Neuronal stem cell (in vitro differentiated cells): ENCODE measurements at regions not wholly inside any gene's neighbourhood (a gene's known extent, or its start where the extent isn't known, plus 50 kb on each side); places are given as distances from the start of the nearest gene placed in this dataset.
"Not testable (repeated sequence)": the region's sequence is repeated elsewhere in the genome, so short reads cannot be mapped to it uniquely, and the experiment has no call there.

Experiments used
- DNase-seq: peaks from one replicate; pipeline ENCODE4 v3.0.0-alpha.2; 2013; ENCODE audit warnings: low spot score
- H2AFZ ChIP-seq: one replicate; pipeline ENCODE4 v1.6.1; 2013; ENCODE audit warnings: mild to moderate bottlenecking, low read length, inconsistent platforms
- H2AK5ac ChIP-seq: 2 replicates; pipeline ENCODE4 v1.6.1; 2013; ENCODE audit warnings: low read depth, mild to moderate bottlenecking, inconsistent platforms, low read length, moderate library complexity, mixed read lengths
- H2BK120ac ChIP-seq: 2 replicates; pipeline ENCODE4 v1.6.1; 2013; ENCODE audit warnings: low read depth, mild to moderate bottlenecking, inconsistent platforms, low read length, moderate library complexity, mixed read lengths
- H2BK12ac ChIP-seq: one replicate; pipeline ENCODE4 v1.6.1; 2013; ENCODE audit warnings: low read length, inconsistent platforms
- H2BK15ac ChIP-seq: 2 replicates; pipeline ENCODE4 v1.6.1; 2013; ENCODE audit warnings: mild to moderate bottlenecking, low read length, inconsistent platforms, mixed read lengths
- H2BK5ac ChIP-seq: one replicate; pipeline ENCODE4 v1.6.1; 2013; ENCODE audit warnings: inconsistent platforms, mild to moderate bottlenecking, low read length, moderate library complexity
- H3K14ac ChIP-seq: one replicate; pipeline ENCODE4 v1.6.1; 2013; ENCODE audit warnings: low read length, inconsistent platforms
- H3K18ac ChIP-seq: 2 replicates; pipeline ENCODE4 v1.6.1; 2013; ENCODE audit warnings: low read length, inconsistent platforms
- H3K23ac ChIP-seq: 2 replicates; pipeline ENCODE4 v1.6.1; 2013; ENCODE audit warnings: low read depth, mild to moderate bottlenecking, mixed read lengths, low read length, inconsistent platforms; ENCODE audit not compliant: poor library complexity
- H3K27ac ChIP-seq: replicated peaks from 3 replicates; pipeline ENCODE4 v1.5.1; 2013; ENCODE audit warnings: low read length, inconsistent platforms
- H3K27me3 ChIP-seq, 3 experiments: 2 replicates each; pipeline ENCODE4 v1.6.1; 2013; ENCODE audit warnings: low read length in 3 of 3, mild to moderate bottlenecking in 2 of 3, inconsistent platforms in 1 of 3, low read depth in 1 of 3, mixed read lengths in 1 of 3, moderate library complexity in 1 of 3; ENCODE audit not compliant: control insufficient read depth in 3 of 3, insufficient read depth in 3 of 3
- H3K36me3 ChIP-seq, 2 donors: replicated peaks in 1 of 2; 2 replicates each; pipeline ENCODE4 v1.6.1; 2013; ENCODE audit warnings: low read length in 2 of 2; ENCODE audit not compliant: control insufficient read depth in 2 of 2, insufficient read depth in 2 of 2
- H3K4ac ChIP-seq: 2 replicates; pipeline ENCODE4 v1.6.1; 2013; ENCODE audit warnings: inconsistent platforms, mild to moderate bottlenecking, low read length, moderate library complexity
- H3K4me1 ChIP-seq, 2 donors: 1 replicate in 1 of 2; 2 replicates in 1 of 2; pipeline ENCODE4 v1.6.1; 2013; ENCODE audit warnings: low read length in 2 of 2, low read depth in 1 of 2; ENCODE audit not compliant: control insufficient read depth in 2 of 2, insufficient read depth in 1 of 2
- H3K4me2 ChIP-seq: one replicate; pipeline ENCODE4 v1.6.1; 2013; ENCODE audit warnings: mild to moderate bottlenecking, low read length, inconsistent platforms; ENCODE audit not compliant: insufficient read depth, poor library complexity, severe bottlenecking
- H3K4me3 ChIP-seq, 2 donors: 2 replicates each; pipeline ENCODE4 v1.5.1; 2013; ENCODE audit warnings: low read length in 2 of 2, mild to moderate bottlenecking in 2 of 2, inconsistent platforms in 1 of 2, moderate library complexity in 1 of 2
- H3K79me1 ChIP-seq: one replicate; pipeline ENCODE4 v1.6.1; 2013; ENCODE audit warnings: low read depth, mild to moderate bottlenecking, inconsistent platforms, low read length, moderate library complexity
- H3K9ac ChIP-seq: one replicate; pipeline ENCODE4 v1.6.1; 2013; ENCODE audit warnings: mild to moderate bottlenecking, low read depth, low read length, inconsistent platforms; ENCODE audit not compliant: poor library complexity
- H3K9me3 ChIP-seq, 2 donors: replicated peaks in 1 of 2; 2 replicates each; pipeline versions ENCODE3 to v1.6.1; 2013; ENCODE audit warnings: low read length in 2 of 2, mild to moderate bottlenecking in 2 of 2, inconsistent platforms in 1 of 2, low read depth in 1 of 2, mixed read lengths in 1 of 2, moderate library complexity in 1 of 2; ENCODE audit not compliant: control insufficient read depth in 2 of 2, insufficient read depth in 1 of 2
- H4K8ac ChIP-seq: one replicate; pipeline ENCODE4 v1.6.1; 2013; ENCODE audit warnings: low read depth, mild to moderate bottlenecking, inconsistent platforms, low read length, moderate library complexity
- H4K91ac ChIP-seq: one replicate; pipeline ENCODE4 v1.6.1; 2013; ENCODE audit warnings: low read length, low read depth, mild to moderate bottlenecking, inconsistent platforms; ENCODE audit not compliant: poor library complexity
- WGBS, 2 donors: extraction: QIAGEN DNeasy Blood & Tissue Kit; methylation state at CpG; one replicate each; pipeline ENCODE4 v1.1.7; 2013; ENCODE audit warnings: missing lambda C conversion rate in 2 of 2, mixed read lengths in 1 of 2; ENCODE audit not compliant: insufficient read length in 2 of 2, insufficient replicate concordance in 1 of 2; ENCODE audit errors: extremely low coverage in 2 of 2; 5-methylcytosine and 5-hydroxymethylcytosine counted together

DNA sequence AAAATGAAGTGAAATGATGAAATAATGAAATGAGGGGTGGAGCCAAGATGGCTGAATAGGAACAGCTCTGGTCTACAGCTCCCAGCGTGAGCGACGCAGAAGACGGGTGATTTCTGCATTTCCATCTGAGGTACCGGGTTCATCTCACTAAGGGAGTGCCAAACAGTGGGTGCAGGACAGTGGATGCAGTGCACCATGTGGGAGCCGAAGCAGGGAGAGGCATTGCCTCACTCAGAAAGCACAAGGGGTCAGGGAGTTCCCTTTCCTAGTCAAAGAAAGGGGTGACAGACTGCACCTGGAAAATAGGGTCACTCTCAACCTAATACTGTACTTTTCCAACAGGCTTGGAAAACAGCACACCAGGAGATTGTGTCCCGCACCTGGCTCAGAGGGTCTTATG lies 2755.4 kb downstream of the RPIA start:
- WGBS, 2 donors: no CpG with 5 or more reads among the region's 7 CpGs
- H3K79me1 ChIP-seq, H3K18ac ChIP-seq, H3K4me3 ChIP-seq, H2AFZ ChIP-seq, H3K9ac ChIP-seq, H2BK120ac ChIP-seq, H2BK15ac ChIP-seq, H2BK5ac ChIP-seq, H3K4me1 ChIP-seq, H2BK12ac ChIP-seq, H3K4me2 ChIP-seq, H4K91ac ChIP-seq, H3K14ac ChIP-seq, DNase-seq, H3K27ac ChIP-seq, H3K36me3 ChIP-seq, H3K9me3 ChIP-seq, H4K8ac ChIP-seq, H3K4ac ChIP-seq, H2AK5ac ChIP-seq, H3K23ac ChIP-seq: not testable (repeated sequence)
- H3K27me3 ChIP-seq: peaks cover 0 to 14% (median 6%) of the 10 kb centered on the region in 3 experiments

DNA sequence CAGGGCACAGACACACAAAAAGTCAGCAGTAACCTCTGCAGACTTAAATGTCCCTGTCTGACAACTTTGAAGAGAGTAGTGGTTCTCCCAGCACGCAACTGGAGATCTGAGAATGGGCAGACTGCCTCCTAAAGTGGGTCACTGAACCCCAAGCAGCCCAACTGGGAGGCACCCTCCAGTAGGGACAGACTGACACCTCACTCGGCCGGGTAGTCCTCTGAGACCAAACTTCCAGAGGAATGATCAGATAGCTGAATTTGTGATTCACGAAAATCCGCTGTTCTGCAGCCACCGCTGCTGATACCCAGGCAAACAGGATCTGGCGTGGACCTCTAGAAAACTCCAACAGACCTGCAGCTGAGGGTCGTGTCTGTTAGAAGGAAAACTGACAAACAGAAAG lies 2756.0 kb downstream of the RPIA start:
- H2BK5ac ChIP-seq, H3K9me3 ChIP-seq, H3K36me3 ChIP-seq: not testable (repeated sequence)

DNA sequence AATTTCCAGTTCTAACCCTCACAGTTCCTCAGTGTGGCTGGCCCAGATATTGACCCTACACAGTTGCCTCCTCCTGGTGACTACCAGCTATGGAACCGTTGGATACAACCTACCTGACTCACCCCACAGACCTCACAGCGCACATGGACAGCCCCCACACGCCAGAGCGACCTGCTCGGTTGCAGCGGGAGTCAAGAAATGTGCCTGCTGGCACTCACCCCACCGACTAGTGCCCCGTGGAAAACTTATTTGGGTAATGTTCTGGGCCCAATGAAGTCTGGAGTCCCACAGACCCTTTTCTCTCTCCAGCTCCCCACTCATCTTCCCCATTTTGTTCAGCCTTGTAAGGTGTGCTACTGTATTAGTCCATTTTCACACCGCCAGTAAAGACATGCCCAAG lies 2770.8 kb downstream of the RPIA start:
- WGBS, 2 donors: no CpG with 5 or more reads among the region's 9 CpGs
- H3K4me1 ChIP-seq: not testable (repeated sequence)

More for the DNA sequence above, 2756.0 kb downstream of the RPIA start:
- not testable (repeated sequence) for H2AK5ac ChIP-seq, H2BK15ac ChIP-seq, H3K27ac ChIP-seq, H3K23ac ChIP-seq, H3K27me3 ChIP-seq, H3K9ac ChIP-seq, H2BK12ac ChIP-seq, H3K79me1 ChIP-seq, H3K14ac ChIP-seq, H4K8ac ChIP-seq, H3K4me2 ChIP-seq, H3K4me3 ChIP-seq, H3K18ac ChIP-seq, H2AFZ ChIP-seq, DNase-seq, H4K91ac ChIP-seq, H3K4me1 ChIP-seq, H3K4ac ChIP-seq, H2BK120ac ChIP-seq
- WGBS, 2 donors: no CpG with 5 or more reads among the region's 8 CpGs

DNA sequence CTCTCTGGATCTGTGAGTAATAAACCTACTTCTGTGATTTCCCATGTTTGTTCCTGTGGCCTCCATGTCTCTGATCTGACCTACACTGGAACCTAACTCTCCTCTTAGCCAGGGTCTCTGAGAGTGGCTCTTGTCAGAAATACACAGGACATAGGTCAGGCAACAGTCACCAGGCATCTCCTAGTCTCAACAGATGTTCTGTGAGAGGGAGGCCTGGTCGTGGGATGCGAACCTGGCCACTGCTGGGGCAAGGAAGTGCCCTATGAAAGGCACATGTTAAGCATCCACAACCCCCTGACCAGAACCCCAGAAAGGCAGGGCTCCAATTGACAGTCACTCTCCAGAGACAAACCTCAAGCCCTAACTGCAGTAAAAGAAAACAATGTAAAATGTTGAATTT lies 2771.5 kb downstream of the RPIA start:
- not testable (repeated sequence) for DNase-seq, H3K4me2 ChIP-seq, H4K91ac ChIP-seq, H2BK12ac ChIP-seq, H4K8ac ChIP-seq, H3K79me1 ChIP-seq, H2BK120ac ChIP-seq, H3K27me3 ChIP-seq, H2AFZ ChIP-seq, H3K4ac ChIP-seq, H3K9me3 ChIP-seq, H3K23ac ChIP-seq, H3K14ac ChIP-seq, H3K9ac ChIP-seq, H2BK15ac ChIP-seq, H3K4me3 ChIP-seq, H3K36me3 ChIP-seq, H2BK5ac ChIP-seq, H3K18ac ChIP-seq, H3K27ac ChIP-seq, H3K4me1 ChIP-seq, H2AK5ac ChIP-seq
- WGBS, 2 donors: no CpG with 5 or more reads among the region's 2 CpGs

More for the DNA sequence above, 2770.8 kb downstream of the RPIA start:
- not testable (repeated sequence) for H3K14ac ChIP-seq, H3K4ac ChIP-seq, H2BK120ac ChIP-seq, H2BK5ac ChIP-seq, H3K27me3 ChIP-seq, H3K4me3 ChIP-seq, H2AFZ ChIP-seq, H3K27ac ChIP-seq, H2BK12ac ChIP-seq, H4K8ac ChIP-seq, H3K79me1 ChIP-seq, H4K91ac ChIP-seq, H3K9ac ChIP-seq, DNase-seq, H2BK15ac ChIP-seq, H3K9me3 ChIP-seq, H3K18ac ChIP-seq, H3K36me3 ChIP-seq, H3K23ac ChIP-seq, H2AK5ac ChIP-seq, H3K4me2 ChIP-seq
